HG02759 (cell line): ENCODE measurements at regions not wholly inside any gene's neighbourhood (a gene's known extent, or its start where the extent isn't known, plus 50 kb on each side); places are given as distances from the start of the nearest gene placed in this dataset.
"Not testable (repeated sequence)": the region's sequence is repeated elsewhere in the genome, so short reads cannot be mapped to it uniquely, and the experiment has no call there.

Experiments used
- ATAC-seq: cut with Tn5 transposase; IDR thresholded peaks from one replicate; pipeline ENCODE4 v1.9.1; 2021; ENCODE audit warnings: mild to moderate bottlenecking, moderate library complexity; ENCODE audit not compliant: unreplicated experiment

- not testable (repeated sequence) for ATAC-seq
Measured at GRCh38 chr3:87737817-87738216, 321.0 kb downstream of the CGGBP1 start.

GRCh38 chr3:87733671-87734367, 325.0 kb downstream of the CGGBP1 start:
- no peak for ATAC-seq

GRCh38 chr3:87732294-87732693, 326.5 kb downstream of the CGGBP1 start:
- ATAC-seq, result no peak

- no peak for ATAC-seq
Measured at GRCh38 chr3:87727783-87728182, 331.0 kb downstream of the CGGBP1 start.

GRCh38 chr3:87719060-87719459, 339.7 kb downstream of the CGGBP1 start:
- ATAC-seq, result no peak

- ATAC-seq, result no peak
Measured at GRCh38 chr3:87710511-87710910, 348.3 kb downstream of the CGGBP1 start.

GRCh38 chr3:87710028-87710427, 348.8 kb downstream of the CGGBP1 start:
- ATAC-seq, result no peak

- no peak for ATAC-seq
Measured at GRCh38 chr3:87706176-87706575, 352.6 kb downstream of the CGGBP1 start.

GRCh38 chr3:87702600-87702999, 356.2 kb downstream of the CGGBP1 start:
- ATAC-seq, result no peak

GRCh38 chr3:87696124-87697013, 362.4 kb downstream of the CGGBP1 start:
- ATAC-seq, result no peak

- no peak for ATAC-seq
Measured at GRCh38 chr3:87694678-87695077, 364.1 kb downstream of the CGGBP1 start.

- no peak for ATAC-seq
Measured at GRCh38 chr3:87691109-87691508, 367.7 kb downstream of the CGGBP1 start.

- not testable (repeated sequence) for ATAC-seq
Measured at GRCh38 chr3:87678984-87679660, 379.7 kb downstream of the CGGBP1 start.

- peak; percentile 99 for ATAC-seq
Measured at GRCh38 chr3:87674397-87675161, 384.2 kb downstream of the CGGBP1 start.

GRCh38 chr3:87673132-87673531, 385.7 kb downstream of the CGGBP1 start:
- no peak for ATAC-seq

- ATAC-seq, result no peak
Measured at GRCh38 chr3:87654184-87654583, 377.8 kb upstream of the POU1F1 start.

GRCh38 chr3:87653138-87653537, 376.8 kb upstream of the POU1F1 start:
- not testable (repeated sequence) for ATAC-seq

- ATAC-seq, result no peak
Measured at GRCh38 chr3:87634426-87634825, 358.0 kb upstream of the POU1F1 start.

GRCh38 chr3:87627316-87627715, 350.9 kb upstream of the POU1F1 start:
- no peak for ATAC-seq

- no peak for ATAC-seq
Measured at GRCh38 chr3:87626546-87626945, 350.2 kb upstream of the POU1F1 start.

GRCh38 chr3:87625876-87626275, 349.5 kb upstream of the POU1F1 start:
- ATAC-seq, result no peak
